GM21576 (cell line): ENCODE measurements at regions not wholly inside any gene's neighbourhood (a gene's known extent, or its start where the extent isn't known, plus 50 kb on each side); places are given as distances from the start of the nearest gene placed in this dataset.
"Not testable (repeated sequence)": the region's sequence is repeated elsewhere in the genome, so short reads cannot be mapped to it uniquely, and the experiment has no call there.

ENCODE experiments used
- ATAC-seq: cut with Tn5 transposase; IDR thresholded peaks from one replicate; pipeline ENCODE4 v1.9.1; 2021; ENCODE audit warnings: mild to moderate bottlenecking, moderate library complexity; ENCODE audit not compliant: unreplicated experiment

GRCh38 chr15:92803852-92804609 is 96.1 kb upstream of the CHD2 start:
- ATAC-seq: no peak

- not testable (repeated sequence) for ATAC-seq
Observed at GRCh38 chr15:92804610-92804936, 95.6 kb upstream of the CHD2 start.

- no peak for ATAC-seq
Observed at GRCh38 chr15:92805080-92805690, 94.9 kb upstream of the CHD2 start.

- ATAC-seq: not testable (repeated sequence)
Observed at GRCh38 chr15:92806171-92806570, 94.0 kb upstream of the CHD2 start.

GRCh38 chr15:92806763-92807162 is 93.4 kb upstream of the CHD2 start:
- no peak for ATAC-seq

GRCh38 chr15:92807971-92808571 is 92.1 kb upstream of the CHD2 start:
- ATAC-seq: no peak

GRCh38 chr15:92808598-92809063 is 91.5 kb upstream of the CHD2 start:
- ATAC-seq: peak; percentile 9

- ATAC-seq: peak; percentile 72
Observed at GRCh38 chr15:92809064-92809879, 90.9 kb upstream of the CHD2 start.

- ATAC-seq: no peak
Observed at GRCh38 chr15:92809880-92810361, 90.2 kb upstream of the CHD2 start.

- no peak for ATAC-seq
Observed at GRCh38 chr15:92810418-92811138, 89.5 kb upstream of the CHD2 start.

- no peak for ATAC-seq
Observed at GRCh38 chr15:92811148-92811913, 88.8 kb upstream of the CHD2 start.

- no peak for ATAC-seq
Observed at GRCh38 chr15:92812271-92812670, 87.9 kb upstream of the CHD2 start.

GRCh38 chr15:92813485-92813884 is 86.6 kb upstream of the CHD2 start:
- no peak for ATAC-seq

- no peak for ATAC-seq
Observed at GRCh38 chr15:92817339-92817886, 82.7 kb upstream of the CHD2 start.

- no peak for ATAC-seq
Observed at GRCh38 chr15:92818651-92819277, 81.4 kb upstream of the CHD2 start.

- ATAC-seq: no peak
Observed at GRCh38 chr15:92819278-92820235, 80.6 kb upstream of the CHD2 start.

- ATAC-seq: peak; percentile 78
Observed at GRCh38 chr15:92820236-92821021, 79.7 kb upstream of the CHD2 start.
